ENCODE measurements at regions not wholly inside any gene's neighbourhood (a gene's known extent, or its start where the extent isn't known, plus 50 kb on each side); places are given as distances from the start of the nearest gene placed in this dataset.

- H3K36me3 ChIP-seq (ENCODE audit: insufficient read depth, low read length) = no peaks in the 10 kb centered on the region
- no TSS peak for BruUV-seq (replicated peaks)
- POLR2A ChIA-PET = no interaction called here
- no peak for DNase-seq (ENCODE audit: low spot score)
- H2AFZ ChIP-seq (ENCODE audit: low read length) = no peak overlapping the region
- H3K9me3 ChIP-seq (ENCODE audit: low read length) = no peaks in the 10 kb centered on the region
- no peaks in the 10 kb centered on the region for H3K79me2 ChIP-seq (ENCODE audit: insufficient read depth, low read depth, low read length)
- H3K4me2 ChIP-seq (ENCODE audit: low read length) = no peak overlapping the region
- H3K9me2 ChIP-seq (ENCODE audit: insufficient read depth, low read length) = no peaks in the 10 kb centered on the region
- CTCF ChIA-PET (ENCODE audit: unreplicated experiment) = no interaction called here
- H3K4me1 ChIP-seq (ENCODE audit: insufficient read depth, low read length, poor library complexity, severe bottlenecking) = no peaks in the 10 kb centered on the region
- H4K20me1 ChIP-seq (ENCODE audit: insufficient read depth, low read length) = no peaks in the 10 kb centered on the region
- TF ChIP-seq EZH2phosphoT487 (IDR thresholded peaks at IDR 0.05; ENCODE audit: borderline replicate concordance, low read depth, low read length) = no peak
- no peak for TF ChIP-seq CTCF (conservative IDR thresholded peaks at IDR 0.05; ENCODE audit: low read length)
- no peak overlapping the region for H3K27ac ChIP-seq (ENCODE audit: low read depth, low read length, poor library complexity, severe bottlenecking)
- H3K4me3 ChIP-seq (ENCODE audit: low read depth, low read length, poor library complexity, severe bottlenecking) = no peak overlapping the region
- intact Hi-C loops (cut with micrococcal nuclease; ENCODE audit: unreplicated experiment) = no loop called here
Measured at GRCh38 chr2:42844901-42845821, 52.8 kb upstream of the HAAO start.

DNA sequence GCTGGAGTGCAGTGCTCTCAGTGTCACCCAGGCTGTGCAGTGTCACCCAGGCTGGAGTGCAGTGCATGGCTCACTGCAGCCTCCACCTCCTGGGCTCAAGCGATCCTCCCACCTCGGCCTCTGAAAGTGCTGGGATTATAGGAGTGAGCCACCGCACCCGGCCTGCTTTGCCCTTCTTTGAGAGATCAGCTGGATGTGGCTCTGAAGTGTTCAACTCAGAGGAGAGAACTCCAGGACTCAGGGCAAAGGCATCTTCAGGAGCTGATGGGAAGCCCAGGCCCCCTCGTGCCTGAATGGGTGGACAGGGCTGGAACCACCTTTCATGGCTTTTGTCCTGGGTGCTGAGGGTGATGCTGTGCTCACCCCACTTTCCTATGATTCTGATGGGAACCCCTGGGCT, 52.0 kb upstream of the HAAO start:
- no TSS peak for BruUV-seq (replicated peaks)
- H3K4me2 ChIP-seq (ENCODE audit: low read length) = no peak overlapping the region
- no peaks in the 10 kb centered on the region for H4K20me1 ChIP-seq (ENCODE audit: insufficient read depth, low read length)
- H3K79me2 ChIP-seq (ENCODE audit: insufficient read depth, low read depth, low read length) = no peaks in the 10 kb centered on the region
- POLR2A ChIA-PET = no interaction called here
- H3K4me3 ChIP-seq (ENCODE audit: low read depth, low read length, poor library complexity, severe bottlenecking) = no peak overlapping the region
- H3K27ac ChIP-seq (ENCODE audit: low read depth, low read length, poor library complexity, severe bottlenecking) = no peak overlapping the region
- no peaks in the 10 kb centered on the region for H3K9me2 ChIP-seq (ENCODE audit: insufficient read depth, low read length)
- no peak for DNase-seq (ENCODE audit: low spot score)
- TF ChIP-seq EZH2phosphoT487 (IDR thresholded peaks at IDR 0.05; ENCODE audit: borderline replicate concordance, low read depth, low read length) (no peak), CTCF (conservative IDR thresholded peaks at IDR 0.05; ENCODE audit: low read length) (no peak)
- no peak overlapping the region for H2AFZ ChIP-seq (ENCODE audit: low read length)
- intact Hi-C loops (cut with micrococcal nuclease; ENCODE audit: unreplicated experiment) = no loop called here
- no peaks in the 10 kb centered on the region for H3K9me3 ChIP-seq (ENCODE audit: low read length)
- H3K36me3 ChIP-seq (ENCODE audit: insufficient read depth, low read length) = no peaks in the 10 kb centered on the region
- H3K4me1 ChIP-seq (ENCODE audit: insufficient read depth, low read length, poor library complexity, severe bottlenecking) = no peaks in the 10 kb centered on the region
- CTCF ChIA-PET (ENCODE audit: unreplicated experiment) = no interaction called here

GRCh38 chr2:42843611-42844010, 51.2 kb upstream of the HAAO start:
- no TSS peak for BruUV-seq (replicated peaks)
- H3K4me3 ChIP-seq (ENCODE audit: low read depth, low read length, poor library complexity, severe bottlenecking) = no peak overlapping the region
- no peak overlapping the region for H3K27ac ChIP-seq (ENCODE audit: low read depth, low read length, poor library complexity, severe bottlenecking)
- H3K79me2 ChIP-seq (ENCODE audit: insufficient read depth, low read depth, low read length) = no peaks in the 10 kb centered on the region
- POLR2A ChIA-PET = no interaction called here
- H3K36me3 ChIP-seq (ENCODE audit: insufficient read depth, low read length) = no peaks in the 10 kb centered on the region
- no peak for DNase-seq (ENCODE audit: low spot score)
- CTCF ChIA-PET (ENCODE audit: unreplicated experiment) = no interaction called here
- TF ChIP-seq EZH2phosphoT487 (IDR thresholded peaks at IDR 0.05; ENCODE audit: borderline replicate concordance, low read depth, low read length) (no peak), CTCF (conservative IDR thresholded peaks at IDR 0.05; ENCODE audit: low read length) (no peak)
- intact Hi-C loops (cut with micrococcal nuclease; ENCODE audit: unreplicated experiment) = no loop called here
- H2AFZ ChIP-seq (ENCODE audit: low read length) = no peak overlapping the region
- no peaks in the 10 kb centered on the region for H4K20me1 ChIP-seq (ENCODE audit: insufficient read depth, low read length)
- no peaks in the 10 kb centered on the region for H3K9me3 ChIP-seq (ENCODE audit: low read length)
- no peaks in the 10 kb centered on the region for H3K4me1 ChIP-seq (ENCODE audit: insufficient read depth, low read length, poor library complexity, severe bottlenecking)
- no peaks in the 10 kb centered on the region for H3K9me2 ChIP-seq (ENCODE audit: insufficient read depth, low read length)
- H3K4me2 ChIP-seq (ENCODE audit: low read length) = no peak overlapping the region

Data from OCI-LY7 (cell line).